OCI-LY1 (cell line): ENCODE measurements at regions not wholly inside any gene's neighbourhood (a gene's known extent, or its start where the extent isn't known, plus 50 kb on each side); places are given as distances from the start of the nearest gene placed in this dataset.

Source experiments
- H2AFZ ChIP-seq: fragments of 200-600 bp; sonication (generic), shearing (Covaris generic); 2 replicates; pipeline ENCODE4 v1.6.0; 2014; ENCODE audit warnings: antibody characterized with exemption, mild to moderate bottlenecking, low read length
- H3F3A ChIP-seq: fragments of 200-600 bp; sonication (generic), shearing (Covaris generic); 2 replicates; pipeline ENCODE4 v1.6.0; 2014; ENCODE audit warnings: mild to moderate bottlenecking, antibody characterized with exemption, low read length, moderate library complexity; ENCODE audit not compliant: insufficient read depth
- H3K27ac ChIP-seq: fragments of 200-600 bp; sonication (generic); 2 replicates; pipeline ENCODE4 v1.5.1; 2014; ENCODE audit warnings: low read length, mixed run types, mild to moderate bottlenecking, low read depth; ENCODE audit not compliant: poor library complexity, severe bottlenecking
- H3K27me3 ChIP-seq: fragments of 200-600 bp; sonication (generic); 2 replicates; pipeline ENCODE4 v1.6.0; 2014; ENCODE audit warnings: antibody characterized with exemption, mild to moderate bottlenecking, low read length, moderate library complexity; ENCODE audit not compliant: insufficient read depth
- H3K36me3 ChIP-seq: fragments of 200-600 bp; sonication (generic); 2 replicates; pipeline ENCODE4 v1.6.1; 2014; ENCODE audit warnings: mild to moderate bottlenecking, antibody characterized with exemption, low read length, moderate library complexity, mixed read lengths; ENCODE audit not compliant: insufficient read depth
- H3K4me1 ChIP-seq: fragments of 200-600 bp; sonication (generic); 2 replicates; pipeline ENCODE4 v1.5.1; 2014; ENCODE audit warnings: mild to moderate bottlenecking, low read length, moderate library complexity; ENCODE audit not compliant: insufficient read depth, severe bottlenecking
- H3K4me2 ChIP-seq: fragments of 200-600 bp; sonication (generic), shearing (Covaris generic); 2 replicates; pipeline ENCODE4 v1.6.1; 2014; ENCODE audit warnings: low read length
- H3K4me3 ChIP-seq: fragments of 200-600 bp; sonication (generic); 2 replicates; pipeline ENCODE4 v1.5.1; 2014; ENCODE audit warnings: low read length, low read depth, mild to moderate bottlenecking, mixed read lengths; ENCODE audit not compliant: poor library complexity, severe bottlenecking
- H3K79me2 ChIP-seq: fragments of 200-600 bp; shearing (Covaris generic); 2 replicates; pipeline ENCODE4 v1.6.1; 2016; ENCODE audit warnings: mixed run types, low read length, mixed read lengths; ENCODE audit not compliant: insufficient read depth
- H3K9ac ChIP-seq: fragments of 200-600 bp; sonication (generic), shearing (Covaris generic); 2 replicates; pipeline ENCODE4 v1.6.1; 2014; ENCODE audit warnings: mild to moderate bottlenecking, low read length, mixed read lengths
- H3K9me2 ChIP-seq: fragments of 200-600 bp; sonication (generic), shearing (Covaris generic); 2 replicates; pipeline ENCODE4 v1.6.1; 2014; ENCODE audit warnings: low read depth, mild to moderate bottlenecking, low read length, mixed read lengths
- H3K9me3 ChIP-seq: fragments of 200-600 bp; shearing (Covaris generic); 2 replicates; pipeline ENCODE4 v1.6.1; 2014; ENCODE audit warnings: low read length, mixed read lengths
- H4K20me1 ChIP-seq: fragments of 200-600 bp; sonication (generic), shearing (Covaris generic); 2 replicates; pipeline ENCODE4 v1.6.0; 2016; ENCODE audit warnings: mild to moderate bottlenecking, low read length; ENCODE audit not compliant: insufficient read depth
- CTCF ChIP-seq: fragments of 200-600 bp; sonication (generic), shearing (Covaris generic); IDR thresholded peaks from 2 replicates; pipeline ENCODE4 v1.5.1; 2017; ENCODE audit warnings: mild to moderate bottlenecking, antibody characterized with exemption, low read length, moderate library complexity, mixed read lengths
- EZH2 ChIP-seq: fragments of 200-600 bp; sonication (generic), shearing (Covaris generic); IDR thresholded peaks from 2 replicates; pipeline ENCODE4 v1.8.0; 2017; ENCODE audit warnings: borderline replicate concordance, mixed run types, mild to moderate bottlenecking, antibody characterized with exemption, low read length, moderate library complexity, mixed read lengths

- no peaks in the 10 kb centered on the region for H3K79me2 ChIP-seq
- no peaks in the 10 kb centered on the region for H4K20me1 ChIP-seq
- H3K36me3 ChIP-seq: no peaks in the 10 kb centered on the region
- no peak overlapping the region for H3K9ac ChIP-seq
- H2AFZ ChIP-seq: no peak overlapping the region
- no peaks in the 10 kb centered on the region for H3K9me3 ChIP-seq
- no peaks in the 10 kb centered on the region for H3F3A ChIP-seq
- H3K27me3 ChIP-seq: no peaks in the 10 kb centered on the region
- H3K4me2 ChIP-seq: no peak overlapping the region
- H3K4me1 ChIP-seq: no peaks in the 10 kb centered on the region
- H3K9me2 ChIP-seq: no peaks in the 10 kb centered on the region
- no peak for TF ChIP-seq CTCF
- TF ChIP-seq EZH2: no peak
- no peak overlapping the region for H3K4me3 ChIP-seq
- no peak overlapping the region for H3K27ac ChIP-seq
Measured at GRCh38 chr10:85224366-85224940, 896.1 kb downstream of the CCSER2 start.

DNA sequence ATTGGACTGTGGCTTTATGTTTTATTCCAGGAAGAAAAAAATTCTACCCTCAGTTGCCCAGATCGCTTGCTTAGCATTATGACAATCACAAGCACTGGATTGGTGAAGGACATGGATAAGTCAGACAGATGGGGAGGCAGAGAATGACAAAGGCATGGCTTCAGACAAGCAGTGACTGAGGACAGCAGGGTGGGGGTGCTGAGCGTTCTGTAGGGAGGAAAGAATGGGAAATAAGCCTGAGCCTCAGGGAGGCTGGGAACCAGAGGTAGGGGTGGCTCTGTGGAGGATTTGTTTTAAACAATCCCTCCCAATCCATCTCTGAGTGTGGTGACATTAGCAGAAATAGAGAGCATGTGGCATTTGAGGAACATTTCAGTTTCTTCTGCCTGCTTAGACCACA lies 896.9 kb downstream of the CCSER2 start:
- H3K4me3 ChIP-seq: no peak overlapping the region
- no peaks in the 10 kb centered on the region for H4K20me1 ChIP-seq
- no peaks in the 10 kb centered on the region for H3K9me3 ChIP-seq
- no peaks in the 10 kb centered on the region for H3K79me2 ChIP-seq
- no peak for TF ChIP-seq CTCF
- no peak for TF ChIP-seq EZH2
- H3F3A ChIP-seq: no peaks in the 10 kb centered on the region
- no peaks in the 10 kb centered on the region for H3K36me3 ChIP-seq
- no peak overlapping the region for H3K9ac ChIP-seq
- no peak overlapping the region for H2AFZ ChIP-seq
- no peaks in the 10 kb centered on the region for H3K4me1 ChIP-seq
- no peaks in the 10 kb centered on the region for H3K27me3 ChIP-seq
- no peak overlapping the region for H3K27ac ChIP-seq
- no peaks in the 10 kb centered on the region for H3K9me2 ChIP-seq
- H3K4me2 ChIP-seq: no peak overlapping the region

GRCh38 chr10:85226596-85226995 lies 898.2 kb downstream of the CCSER2 start:
- H3K4me1 ChIP-seq: no peaks in the 10 kb centered on the region
- H3K9ac ChIP-seq: no peak overlapping the region
- TF ChIP-seq CTCF (no peak), EZH2 (no peak)
- no peaks in the 10 kb centered on the region for H3K79me2 ChIP-seq
- H3F3A ChIP-seq: no peaks in the 10 kb centered on the region
- no peak overlapping the region for H3K27ac ChIP-seq
- H3K36me3 ChIP-seq: no peaks in the 10 kb centered on the region
- H3K4me3 ChIP-seq: no peak overlapping the region
- H3K9me3 ChIP-seq: no peaks in the 10 kb centered on the region
- no peak overlapping the region for H2AFZ ChIP-seq
- no peak overlapping the region for H3K4me2 ChIP-seq
- H3K9me2 ChIP-seq: no peaks in the 10 kb centered on the region
- no peaks in the 10 kb centered on the region for H3K27me3 ChIP-seq
- H4K20me1 ChIP-seq: no peaks in the 10 kb centered on the region
